ENCODE measurements at regions not wholly inside any gene's neighbourhood (a gene's known extent, or its start where the extent isn't known, plus 50 kb on each side); places are given as distances from the start of the nearest gene placed in this dataset.

- Mint-ChIP-seq H3K27me3 (peaks cover 0 to 19% (median 3%) of the 10 kb centered on the region in 5 donors), H3K4me3 (no peak overlapping the region), H3K36me3 (peaks cover 0 to 3% (median 0%) of the 10 kb centered on the region in 5 donors), H3K9me3 (no peaks in the 10 kb centered on the region), H3K27ac (no peak overlapping the region), H3K4me1 (peaks cover 0 to 4% (median 2%) of the 10 kb centered on the region in 7 donors)
- POLR2A ChIA-PET = no interaction called here
- Histone ChIP-seq H3K27ac (ENCODE audit: low read depth, low read length) (no peak overlapping the region), H3K9me3 (ENCODE audit: control insufficient read depth in 2 of 3, low read length in 3 of 3) (no peaks in the 10 kb centered on the region), H3K4me1 (ENCODE audit: control insufficient read depth in 2 of 2, insufficient read depth in 2 of 2, low read length in 2 of 2) (no peaks in the 10 kb centered on the region), H3K36me3 (ENCODE audit: control insufficient read depth in 2 of 3, insufficient read depth in 3 of 3, low read length in 3 of 3) (no peaks in the 10 kb centered on the region), H3K27me3 (ENCODE audit: control insufficient read depth in 2 of 2, insufficient read depth in 2 of 2, low read length in 2 of 2) (no peaks in the 10 kb centered on the region), H3K4me3 (ENCODE audit: low read length) (no peak overlapping the region)
- ATAC-seq (no peak), DNase-seq (no peak)
- intact Hi-C loops (cut with micrococcal nuclease) = no loop called here
- CTCF ChIA-PET = no interaction called here
Measured at GRCh38 chr5:57036761-57037160, 84.8 kb upstream of the MIER3 start.

- ATAC-seq (no peak), DNase-seq (no peak)
- Mint-ChIP-seq H3K36me3 (peaks cover 0 to 3% (median 0%) of the 10 kb centered on the region in 5 donors), H3K4me1 (peaks cover 0 to 1% (median 0%) of the 10 kb centered on the region in 7 donors), H3K9me3 (no peaks in the 10 kb centered on the region), H3K27ac (no peak overlapping the region), H3K27me3 (peaks cover 0 to 19% (median 0%) of the 10 kb centered on the region in 5 donors), H3K4me3 (no peak overlapping the region)
- Histone ChIP-seq H3K27ac (ENCODE audit: low read depth, low read length) (no peak overlapping the region), H3K36me3 (ENCODE audit: control insufficient read depth in 2 of 3, insufficient read depth in 3 of 3, low read length in 3 of 3) (no peaks in the 10 kb centered on the region), H3K27me3 (ENCODE audit: control insufficient read depth in 2 of 2, insufficient read depth in 2 of 2, low read length in 2 of 2) (no peaks in the 10 kb centered on the region), H3K4me3 (ENCODE audit: low read length) (no peak overlapping the region), H3K9me3 (ENCODE audit: control insufficient read depth in 2 of 3, low read length in 3 of 3) (no peaks in the 10 kb centered on the region), H3K4me1 (ENCODE audit: control insufficient read depth in 2 of 2, insufficient read depth in 2 of 2, low read length in 2 of 2) (no peaks in the 10 kb centered on the region)
- POLR2A ChIA-PET = no interaction called here
- CTCF ChIA-PET = no interaction called here
- intact Hi-C loops (cut with micrococcal nuclease) = no loop called here
Measured at GRCh38 chr5:57037355-57037754, 85.4 kb upstream of the MIER3 start.

- ChIA-PET CTCF (no interaction called here), POLR2A (no interaction called here)
- no peak for DNase-seq
- H3K27ac Mint-ChIP-seq = no peak overlapping the region
- Histone ChIP-seq H3K27me3 (ENCODE audit: control insufficient read depth in 2 of 2, insufficient read depth in 2 of 2, low read length in 2 of 2) (no peaks in the 10 kb centered on the region), H3K36me3 (ENCODE audit: control insufficient read depth in 2 of 3, insufficient read depth in 3 of 3, low read length in 3 of 3) (no peaks in the 10 kb centered on the region), H3K4me1 (ENCODE audit: control insufficient read depth in 2 of 2, insufficient read depth in 2 of 2, low read length in 2 of 2) (no peaks in the 10 kb centered on the region), H3K27ac (ENCODE audit: low read depth, low read length) (no peak overlapping the region), H3K9me3 (ENCODE audit: control insufficient read depth in 2 of 3, low read length in 3 of 3) (no peaks in the 10 kb centered on the region), H3K4me3 (ENCODE audit: low read length) (no peak overlapping the region)
- no peaks in the 10 kb centered on the region for H3K9me3 Mint-ChIP-seq
- no peak overlapping the region for H3K4me3 Mint-ChIP-seq
- peaks cover 0 to 4% (median 0%) of the 10 kb centered on the region in 5 donors for H3K36me3 Mint-ChIP-seq
- H3K27me3 Mint-ChIP-seq = peaks cover 0 to 8% (median 4%) of the 10 kb centered on the region in 5 donors
- no peak for ATAC-seq
- H3K4me1 Mint-ChIP-seq = no peaks in the 10 kb centered on the region
- intact Hi-C loops (cut with micrococcal nuclease) = no loop called here
Measured at GRCh38 chr5:57041570-57041969, 89.6 kb upstream of the MIER3 start.

- no peak for ATAC-seq
- ChIA-PET CTCF (no interaction called here), POLR2A (no interaction called here)
- Histone ChIP-seq H3K4me3 (ENCODE audit: low read length) (no peak overlapping the region), H3K4me1 (ENCODE audit: control insufficient read depth in 2 of 2, insufficient read depth in 2 of 2, low read length in 2 of 2) (no peaks in the 10 kb centered on the region), H3K27me3 (ENCODE audit: control insufficient read depth in 2 of 2, insufficient read depth in 2 of 2, low read length in 2 of 2) (no peaks in the 10 kb centered on the region), H3K36me3 (ENCODE audit: control insufficient read depth in 2 of 3, insufficient read depth in 3 of 3, low read length in 3 of 3) (no peaks in the 10 kb centered on the region), H3K27ac (ENCODE audit: low read depth, low read length) (no peak overlapping the region), H3K9me3 (ENCODE audit: control insufficient read depth in 2 of 3, low read length in 3 of 3) (no peaks in the 10 kb centered on the region)
- Mint-ChIP-seq H3K9me3 (no peaks in the 10 kb centered on the region), H3K4me1 (no peaks in the 10 kb centered on the region), H3K4me3 (no peak overlapping the region), H3K36me3 (peaks cover 0 to 4% (median 0%) of the 10 kb centered on the region in 5 donors), H3K27me3 (peaks cover 0 to 10% (median 4%) of the 10 kb centered on the region in 5 donors), H3K27ac (no peak overlapping the region)
- no peak for DNase-seq
- intact Hi-C loops (cut with micrococcal nuclease) = no loop called here
Measured at GRCh38 chr5:57042524-57042931, 90.6 kb upstream of the MIER3 start.

- ChIA-PET POLR2A (no interaction called here), CTCF (interaction anchor here (0.5 kb wide), 1 partner anchor 837 kb away, joined by 3 read pairs; no protein-coding TSS in a partner anchor)
- Mint-ChIP-seq H3K9me3 (no peaks in the 10 kb centered on the region), H3K4me1 (peaks cover 0 to 2% (median 0%) of the 10 kb centered on the region in 7 donors), H3K27me3 (peaks cover 0 to 27% (median 0%) of the 10 kb centered on the region in 5 donors), H3K4me3 (no peak overlapping the region), H3K27ac (no peak overlapping the region), H3K36me3 (no peaks in the 10 kb centered on the region)
- no peak overlapping the region for H3K4me3 ChIP-seq (ENCODE audit: low read length)
- no peaks in the 10 kb centered on the region for H3K4me1 ChIP-seq (ENCODE audit: control insufficient read depth in 2 of 2, insufficient read depth in 2 of 2, low read length in 2 of 2)
- no peak for DNase-seq
- no peak overlapping the region for H3K27ac ChIP-seq (ENCODE audit: low read depth, low read length)
- H3K9me3 ChIP-seq (ENCODE audit: control insufficient read depth in 2 of 3, low read length in 3 of 3) = no peaks in the 10 kb centered on the region
- H3K36me3 ChIP-seq (ENCODE audit: control insufficient read depth in 2 of 3, insufficient read depth in 3 of 3, low read length in 3 of 3) = no peaks in the 10 kb centered on the region
- no peaks in the 10 kb centered on the region for H3K27me3 ChIP-seq (ENCODE audit: control insufficient read depth in 2 of 2, insufficient read depth in 2 of 2, low read length in 2 of 2)
- intact Hi-C loops (cut with micrococcal nuclease) = no loop called here
- no peak for ATAC-seq
Measured at GRCh38 chr5:57054135-57054534, 102.2 kb upstream of the MIER3 start.

- no peak for DNase-seq
- no peak for ATAC-seq
- Mint-ChIP-seq H3K4me1 (peaks cover 0 to 2% (median 0%) of the 10 kb centered on the region in 7 donors), H3K9me3 (no peaks in the 10 kb centered on the region), H3K27me3 (peaks cover 0 to 22% (median 0%) of the 10 kb centered on the region in 5 donors), H3K4me3 (no peak overlapping the region), H3K27ac (no peak overlapping the region), H3K36me3 (no peaks in the 10 kb centered on the region)
- Histone ChIP-seq H3K36me3 (ENCODE audit: control insufficient read depth in 2 of 3, insufficient read depth in 3 of 3, low read length in 3 of 3) (no peaks in the 10 kb centered on the region), H3K27me3 (ENCODE audit: control insufficient read depth in 2 of 2, insufficient read depth in 2 of 2, low read length in 2 of 2) (no peaks in the 10 kb centered on the region), H3K4me3 (ENCODE audit: low read length) (no peak overlapping the region), H3K27ac (ENCODE audit: low read depth, low read length) (no peak overlapping the region), H3K4me1 (ENCODE audit: control insufficient read depth in 2 of 2, insufficient read depth in 2 of 2, low read length in 2 of 2) (no peaks in the 10 kb centered on the region), H3K9me3 (ENCODE audit: control insufficient read depth in 2 of 3, low read length in 3 of 3) (no peaks in the 10 kb centered on the region)
- intact Hi-C loops (cut with micrococcal nuclease) = no loop called here
- ChIA-PET CTCF (interaction anchor here (0.5 to 0.6 kb wide), 2 partner anchors 9 to 837 kb away, joined by 3 read pairs; no protein-coding TSS in a partner anchor), POLR2A (no interaction called here)
Measured at GRCh38 chr5:57054671-57055070, 102.7 kb upstream of the MIER3 start.

- H3K4me3 Mint-ChIP-seq = no peak overlapping the region
- H3K36me3 Mint-ChIP-seq = no peaks in the 10 kb centered on the region
- H3K9me3 Mint-ChIP-seq = no peaks in the 10 kb centered on the region
- H3K27me3 Mint-ChIP-seq = peaks cover 0 to 13% (median 0%) of the 10 kb centered on the region in 5 donors
- no peaks in the 10 kb centered on the region for H3K36me3 ChIP-seq (ENCODE audit: control insufficient read depth in 2 of 3, insufficient read depth in 3 of 3, low read length in 3 of 3)
- POLR2A ChIA-PET = no interaction called here
- DNase-seq (no peak), ATAC-seq (no peak)
- no peaks in the 10 kb centered on the region for H3K4me1 ChIP-seq (ENCODE audit: control insufficient read depth in 2 of 2, insufficient read depth in 2 of 2, low read length in 2 of 2)
- CTCF ChIA-PET = no interaction called here
- intact Hi-C loops (cut with micrococcal nuclease) = no loop called here
- H3K9me3 ChIP-seq (ENCODE audit: control insufficient read depth in 2 of 3, low read length in 3 of 3) = no peaks in the 10 kb centered on the region
- H3K27ac ChIP-seq (ENCODE audit: low read depth, low read length) = no peak overlapping the region
- H3K4me3 ChIP-seq (ENCODE audit: low read length) = no peak overlapping the region
- H3K27me3 ChIP-seq (ENCODE audit: control insufficient read depth in 2 of 2, insufficient read depth in 2 of 2, low read length in 2 of 2) = no peaks in the 10 kb centered on the region
- H3K27ac Mint-ChIP-seq = no peak overlapping the region
- peaks cover 0 to 2% (median 0%) of the 10 kb centered on the region in 7 donors for H3K4me1 Mint-ChIP-seq
Measured at GRCh38 chr5:57055731-57056130, 103.8 kb upstream of the MIER3 start.
